Parathyroid adenoma (tissue), 2 donors: ENCODE measurements at regions not wholly inside any gene's neighbourhood (a gene's known extent, or its start where the extent isn't known, plus 50 kb on each side); places are given as distances from the start of the nearest gene placed in this dataset.

Experiments
- H2AFZ ChIP-seq: fragments of 300-600 bp; sonication (generic); one replicate; pipeline ENCODE4 v1.7.0; 2017; ENCODE audit warnings: antibody characterized with exemption, mild to moderate bottlenecking
- H3K27ac ChIP-seq: fragments of 300-600 bp; sonication (generic); one replicate; pipeline ENCODE4 v1.7.0; 2017
- H3K27me3 ChIP-seq: fragments of 300-600 bp; sonication (generic); one replicate; pipeline ENCODE4 v1.7.0; 2017; ENCODE audit warnings: low read length; ENCODE audit not compliant: control insufficient read depth, insufficient read depth
- H3K36me3 ChIP-seq: fragments of 300-600 bp; sonication (generic); one replicate; pipeline ENCODE4 v1.7.0; 2017; ENCODE audit warnings: low read length; ENCODE audit not compliant: control insufficient read depth, insufficient read depth
- H3K4me1 ChIP-seq: fragments of 300-600 bp; sonication (generic); one replicate; pipeline ENCODE4 v1.7.0; 2017; ENCODE audit warnings: control low read depth
- H3K4me2 ChIP-seq: fragments of 300-600 bp; sonication (generic); one replicate; pipeline ENCODE4 v1.7.0; 2017; ENCODE audit warnings: low read length
- H3K4me3 ChIP-seq: fragments of 300-600 bp; sonication (generic); one replicate; pipeline ENCODE4 v1.7.0; 2017; ENCODE audit warnings: low read depth, low read length
- H3K79me2 ChIP-seq: fragments of 300-600 bp; sonication (generic); one replicate; pipeline ENCODE4 v1.7.0; 2017; ENCODE audit warnings: control low read depth
- H3K9ac ChIP-seq: fragments of 300-600 bp; sonication (generic); one replicate; pipeline ENCODE4 v1.7.0; 2017; ENCODE audit warnings: mild to moderate bottlenecking
- H3K9me3 ChIP-seq: fragments of 300-600 bp; sonication (generic); one replicate; pipeline ENCODE4 v1.7.0; 2017; ENCODE audit warnings: low read length; ENCODE audit not compliant: control insufficient read depth
- TF ChIP-seq, protein P1 (sequence below): fragments of 300-600 bp; sonication (generic); IDR thresholded peaks from one replicate; pipeline ENCODE4 v1.7.0; 2017; ENCODE audit warnings: antibody characterized with exemption, mild to moderate bottlenecking
- donor health status: primary hyperparathyroidism.

DNA sequence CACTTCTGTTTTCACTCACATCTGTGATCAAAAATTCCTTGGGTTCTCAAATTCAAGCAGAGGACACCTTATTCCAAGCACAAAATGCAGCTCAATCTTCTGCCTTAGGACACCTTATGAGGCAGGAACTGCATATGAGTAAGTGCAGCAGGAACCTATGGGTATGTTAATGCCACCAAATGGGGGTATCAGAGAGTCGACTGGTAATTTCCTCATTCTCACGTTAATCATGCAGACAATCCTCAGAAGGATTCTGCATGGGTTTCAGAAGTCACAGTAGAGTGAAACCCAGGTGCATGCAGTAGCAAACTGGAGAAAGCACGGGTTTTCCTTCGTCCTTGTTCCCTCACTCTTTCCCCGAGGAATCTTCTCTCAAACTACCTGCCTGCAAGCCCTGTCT lies 452.8 kb downstream of the CBLN2 start:
- H3K9ac ChIP-seq, result no peak overlapping the region
- TF ChIP-seq, protein P1, sequence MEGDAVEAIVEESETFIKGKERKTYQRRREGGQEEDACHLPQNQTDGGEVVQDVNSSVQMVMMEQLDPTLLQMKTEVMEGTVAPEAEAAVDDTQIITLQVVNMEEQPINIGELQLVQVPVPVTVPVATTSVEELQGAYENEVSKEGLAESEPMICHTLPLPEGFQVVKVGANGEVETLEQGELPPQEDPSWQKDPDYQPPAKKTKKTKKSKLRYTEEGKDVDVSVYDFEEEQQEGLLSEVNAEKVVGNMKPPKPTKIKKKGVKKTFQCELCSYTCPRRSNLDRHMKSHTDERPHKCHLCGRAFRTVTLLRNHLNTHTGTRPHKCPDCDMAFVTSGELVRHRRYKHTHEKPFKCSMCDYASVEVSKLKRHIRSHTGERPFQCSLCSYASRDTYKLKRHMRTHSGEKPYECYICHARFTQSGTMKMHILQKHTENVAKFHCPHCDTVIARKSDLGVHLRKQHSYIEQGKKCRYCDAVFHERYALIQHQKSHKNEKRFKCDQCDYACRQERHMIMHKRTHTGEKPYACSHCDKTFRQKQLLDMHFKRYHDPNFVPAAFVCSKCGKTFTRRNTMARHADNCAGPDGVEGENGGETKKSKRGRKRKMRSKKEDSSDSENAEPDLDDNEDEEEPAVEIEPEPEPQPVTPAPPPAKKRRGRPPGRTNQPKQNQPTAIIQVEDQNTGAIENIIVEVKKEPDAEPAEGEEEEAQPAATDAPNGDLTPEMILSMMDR, result no peak
- no peaks in the 10 kb centered on the region for H3K9me3 ChIP-seq
- no peak overlapping the region for H3K27ac ChIP-seq
- H3K4me3 ChIP-seq, result no peak overlapping the region
- H2AFZ ChIP-seq, result no peak overlapping the region
- no peak overlapping the region for H3K4me2 ChIP-seq
- no peaks in the 10 kb centered on the region for H3K4me1 ChIP-seq
- H3K79me2 ChIP-seq, result no peaks in the 10 kb centered on the region
- H3K27me3 ChIP-seq, result no peaks in the 10 kb centered on the region
- H3K36me3 ChIP-seq, result no peaks in the 10 kb centered on the region

DNA sequence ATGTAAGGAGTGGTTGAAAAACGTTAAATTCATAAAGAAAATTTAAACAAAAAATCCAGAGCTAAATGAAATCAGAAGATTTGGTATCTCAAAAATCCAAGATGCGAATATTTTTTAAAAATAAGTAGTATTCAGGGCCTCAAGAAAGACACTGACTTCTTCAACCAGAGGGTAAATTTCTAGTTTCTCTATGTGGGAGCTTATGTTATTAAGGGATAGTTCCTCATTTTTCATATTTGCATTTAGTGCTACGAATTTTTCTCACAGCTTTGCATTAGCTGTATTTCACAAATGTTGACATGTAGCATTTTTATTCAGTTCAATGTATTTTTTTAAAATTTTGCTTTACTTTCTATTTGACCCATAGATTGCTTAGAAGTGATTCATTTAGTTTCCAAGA lies 454.7 kb downstream of the CBLN2 start:
- Histone ChIP-seq H3K4me3 (no peak overlapping the region), H3K79me2 (no peaks in the 10 kb centered on the region), H3K9me3 (no peaks in the 10 kb centered on the region), H3K4me2 (no peak overlapping the region), H3K4me1 (no peaks in the 10 kb centered on the region), H2AFZ (no peak overlapping the region), H3K9ac (no peak overlapping the region), H3K27me3 (no peaks in the 10 kb centered on the region), H3K27ac (no peak overlapping the region), H3K36me3 (no peaks in the 10 kb centered on the region)
- TF ChIP-seq, protein P1, result no peak

DNA sequence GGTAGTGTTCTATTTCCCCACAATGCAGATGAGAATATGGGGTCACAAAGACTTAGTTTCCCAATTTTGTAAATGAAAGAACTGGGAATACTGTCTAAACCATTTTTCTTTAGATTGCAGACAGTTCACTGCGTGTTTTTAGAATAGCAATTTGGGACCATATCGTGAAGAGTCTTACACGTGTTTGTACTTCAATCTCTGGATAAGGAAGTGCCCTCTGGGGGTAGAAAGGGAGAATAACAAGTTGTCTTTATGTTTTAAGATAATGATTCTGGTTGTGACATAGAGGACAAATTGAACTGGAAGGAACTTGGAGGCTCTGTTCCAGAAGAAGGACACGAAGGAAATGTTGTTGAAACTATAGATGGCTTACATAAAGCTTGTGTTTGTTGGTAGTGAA lies 457.7 kb downstream of the CBLN2 start:
- no peak overlapping the region for H2AFZ ChIP-seq
- H3K36me3 ChIP-seq, result no peaks in the 10 kb centered on the region
- H3K4me3 ChIP-seq, result no peak overlapping the region
- no peak overlapping the region for H3K4me2 ChIP-seq
- no peaks in the 10 kb centered on the region for H3K4me1 ChIP-seq
- no peaks in the 10 kb centered on the region for H3K27me3 ChIP-seq
- H3K27ac ChIP-seq, result no peak overlapping the region
- no peaks in the 10 kb centered on the region for H3K79me2 ChIP-seq
- H3K9ac ChIP-seq, result no peak overlapping the region
- TF ChIP-seq, protein P1, result no peak
- no peaks in the 10 kb centered on the region for H3K9me3 ChIP-seq

DNA sequence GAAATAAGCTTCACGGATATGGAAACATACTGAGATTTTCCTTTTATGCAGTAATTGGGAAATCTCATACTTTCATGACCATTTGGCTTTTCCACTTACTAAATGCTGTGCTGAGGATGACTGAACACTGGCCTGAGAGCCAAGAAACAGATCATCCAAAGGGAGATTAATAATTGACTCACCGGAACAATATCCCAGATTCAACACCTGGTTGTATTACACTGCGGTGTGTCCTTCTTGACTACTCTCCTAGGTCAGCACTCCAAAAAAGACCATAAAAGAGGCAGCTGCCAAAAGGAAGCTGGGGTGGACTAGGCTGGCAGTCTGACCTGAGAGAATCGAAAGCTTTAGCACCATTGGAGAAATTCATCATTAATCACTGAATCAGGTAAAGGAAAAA lies 469.1 kb downstream of the CBLN2 start:
- no peak overlapping the region for H3K27ac ChIP-seq
- no peaks in the 10 kb centered on the region for H3K79me2 ChIP-seq
- no peaks in the 10 kb centered on the region for H3K36me3 ChIP-seq
- H2AFZ ChIP-seq, result no peak overlapping the region
- no peak overlapping the region for H3K4me2 ChIP-seq
- no peaks in the 10 kb centered on the region for H3K9me3 ChIP-seq
- H3K9ac ChIP-seq, result no peak overlapping the region
- no peak overlapping the region for H3K4me3 ChIP-seq
- no peaks in the 10 kb centered on the region for H3K27me3 ChIP-seq
- TF ChIP-seq, protein P1, result no peak
- H3K4me1 ChIP-seq, result no peaks in the 10 kb centered on the region

DNA sequence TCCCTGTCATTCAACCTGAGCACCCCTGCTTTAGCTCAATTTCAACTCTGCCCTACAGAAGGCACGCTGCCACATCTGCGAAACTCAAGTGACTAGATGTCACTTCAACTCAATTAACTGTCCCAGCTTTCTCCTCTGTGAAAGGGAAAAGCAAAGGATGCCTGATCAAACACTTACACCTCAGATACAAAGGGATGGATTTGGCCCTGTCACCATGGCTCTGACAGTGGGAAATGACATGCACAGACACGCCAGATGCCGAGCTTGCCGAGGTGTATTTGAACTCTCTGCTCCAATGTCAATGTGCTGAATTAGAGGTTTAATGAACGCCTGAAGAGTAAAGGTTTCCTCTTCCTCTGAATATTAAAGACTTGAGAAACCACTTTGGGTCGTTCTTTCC lies 481.1 kb downstream of the CBLN2 start:
- no peak overlapping the region for H3K4me2 ChIP-seq
- no peaks in the 10 kb centered on the region for H3K9me3 ChIP-seq
- H3K9ac ChIP-seq, result no peak overlapping the region
- no peaks in the 10 kb centered on the region for H3K27me3 ChIP-seq
- H3K27ac ChIP-seq, result no peak overlapping the region
- no peaks in the 10 kb centered on the region for H3K4me1 ChIP-seq
- H3K4me3 ChIP-seq, result no peak overlapping the region
- H3K36me3 ChIP-seq, result no peaks in the 10 kb centered on the region
- H3K79me2 ChIP-seq, result no peaks in the 10 kb centered on the region
- no peak overlapping the region for H2AFZ ChIP-seq
- TF ChIP-seq, protein P1, result no peak
